ENCODE measurements at regions not wholly inside any gene's neighbourhood (a gene's known extent, or its start where the extent isn't known, plus 50 kb on each side); places are given as distances from the start of the nearest gene placed in this dataset.

GRCh38 chr9:119810645-119811429 lies 441.6 kb upstream of the BRINP1 start:
- TF ChIP-seq CTCF (conservative IDR thresholded peaks at IDR 0.05; ENCODE audit: low read length) (no peak), EZH2phosphoT487 (IDR thresholded peaks at IDR 0.05; ENCODE audit: borderline replicate concordance, low read depth, low read length) (no peak)

Data from OCI-LY7 (cell line).